ENCODE measurements at regions not wholly inside any gene's neighbourhood (a gene's known extent, or its start where the extent isn't known, plus 50 kb on each side); places are given as distances from the start of the nearest gene placed in this dataset.

DNA sequence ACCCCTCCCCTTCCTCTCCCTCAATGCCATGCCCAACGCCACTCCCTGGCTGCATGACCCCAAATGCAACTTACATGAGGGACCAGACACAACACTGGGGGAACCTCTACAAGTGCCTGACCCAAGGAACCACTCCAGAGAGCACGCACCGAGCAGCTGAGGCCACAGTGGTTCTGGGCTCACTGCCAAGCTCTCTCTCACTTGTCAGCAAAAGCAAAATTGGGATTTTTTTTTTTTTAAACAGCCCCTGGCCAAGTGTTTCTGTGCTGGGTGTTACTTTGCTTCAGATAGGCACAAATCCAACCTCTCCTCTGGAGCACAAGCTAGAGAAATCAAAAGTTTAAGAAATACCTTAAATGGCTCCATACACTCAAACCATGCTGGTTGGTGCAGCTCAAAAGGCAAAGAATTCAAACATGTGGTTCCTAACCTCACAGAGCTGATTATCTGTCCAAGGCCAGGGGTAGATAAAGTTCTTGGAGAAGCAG is 363.0 kb downstream of the SETD4 start:
- no peak overlapping the region for H3K4me3 ChIP-seq
- H3K27me3 ChIP-seq, result no peaks in the 10 kb centered on the region
- H3K36me3 ChIP-seq, result no peaks in the 10 kb centered on the region
- no peak overlapping the region for H3K27ac ChIP-seq
- no peaks in the 10 kb centered on the region for H3K9me3 ChIP-seq
- no peaks in the 10 kb centered on the region for H3K4me1 ChIP-seq
- DNase-seq, result peak in 2 of 3 donors; percentile 27 to 68
- TF ChIP-seq CTCF (IDR thresholded peaks at IDR 0.05) (no peak), POLR2A (IDR thresholded peaks at IDR 0.05) (no peak)

DNA sequence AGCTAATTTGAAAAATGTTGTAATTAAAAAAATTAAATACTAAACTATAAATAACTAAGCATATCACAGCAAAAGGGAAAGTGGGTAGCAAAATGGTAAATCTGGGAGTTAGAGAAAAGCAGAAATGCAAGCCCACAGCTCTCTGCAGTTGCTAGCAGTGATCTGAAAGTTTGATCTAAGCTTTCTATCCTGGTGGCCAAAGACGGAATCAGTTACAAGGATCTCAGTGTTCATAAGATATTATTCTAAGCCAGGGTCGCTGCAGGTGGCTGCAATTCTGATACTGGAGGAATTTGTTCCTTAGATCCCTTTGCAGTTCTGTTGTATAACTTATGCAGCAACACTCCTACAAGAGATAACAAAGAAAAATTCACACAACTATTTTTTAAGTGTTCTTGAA is 363.7 kb downstream of the SETD4 start:
- Histone ChIP-seq H3K4me3 (no peak overlapping the region), H3K36me3 (no peaks in the 10 kb centered on the region), H3K4me1 (no peaks in the 10 kb centered on the region), H3K27me3 (no peaks in the 10 kb centered on the region), H3K9me3 (no peaks in the 10 kb centered on the region), H3K27ac (no peak overlapping the region)
- DNase-seq, result no peak
- TF ChIP-seq POLR2A (IDR thresholded peaks at IDR 0.05), result no peak
- TF ChIP-seq CTCF (IDR thresholded peaks at IDR 0.05), result no peak

- H3K4me3 ChIP-seq, result no peak overlapping the region
- no peaks in the 10 kb centered on the region for H3K4me1 ChIP-seq
- H3K27ac ChIP-seq, result no peak overlapping the region
- no peak for DNase-seq
- H3K27me3 ChIP-seq, result no peaks in the 10 kb centered on the region
- H3K36me3 ChIP-seq, result no peaks in the 10 kb centered on the region
- H3K9me3 ChIP-seq, result no peaks in the 10 kb centered on the region
- TF ChIP-seq CTCF (IDR thresholded peaks at IDR 0.05) (no peak), POLR2A (IDR thresholded peaks at IDR 0.05) (no peak)
These were observed 368.0 kb downstream of the SETD4 start for GRCh38 chr21:35692311-35692710.

- Histone ChIP-seq H3K36me3 (no peaks in the 10 kb centered on the region), H3K4me3 (no peak overlapping the region), H3K9me3 (no peaks in the 10 kb centered on the region), H3K4me1 (no peaks in the 10 kb centered on the region), H3K27ac (no peak overlapping the region), H3K27me3 (no peaks in the 10 kb centered on the region)
- TF ChIP-seq POLR2A (IDR thresholded peaks at IDR 0.05), result no peak
- TF ChIP-seq CTCF (IDR thresholded peaks at IDR 0.05), result no peak
- no peak for DNase-seq
These were observed 369.9 kb downstream of the SETD4 start for GRCh38 chr21:35690436-35690835.

GRCh38 chr21:35686156-35686555 is 374.2 kb downstream of the SETD4 start:
- Histone ChIP-seq H3K9me3 (no peaks in the 10 kb centered on the region), H3K27me3 (no peaks in the 10 kb centered on the region), H3K4me1 (no peaks in the 10 kb centered on the region), H3K36me3 (no peaks in the 10 kb centered on the region), H3K27ac (no peak overlapping the region), H3K4me3 (no peak overlapping the region)
- DNase-seq, result no peak
- TF ChIP-seq CTCF (IDR thresholded peaks at IDR 0.05), result no peak

GRCh38 chr21:35683664-35684304 is 376.5 kb downstream of the SETD4 start:
- no peaks in the 10 kb centered on the region for H3K36me3 ChIP-seq
- H3K9me3 ChIP-seq, result no peaks in the 10 kb centered on the region

More at GRCh38 chr21:35683664-35684304, 376.5 kb downstream of the SETD4 start:
- H3K4me1 ChIP-seq, result no peaks in the 10 kb centered on the region
- no peak for DNase-seq
- no peak overlapping the region for H3K27ac ChIP-seq
- TF ChIP-seq POLR2A (IDR thresholded peaks at IDR 0.05) (no peak), CTCF (IDR thresholded peaks at IDR 0.05) (no peak)
- no peaks in the 10 kb centered on the region for H3K27me3 ChIP-seq
- no peak overlapping the region for H3K4me3 ChIP-seq
